H1 (cell line): ENCODE measurements at regions not wholly inside any gene's neighbourhood (a gene's known extent, or its start where the extent isn't known, plus 50 kb on each side); places are given as distances from the start of the nearest gene placed in this dataset.

Experiments
- CTCF ChIA-PET: fragments of 300-600 bp; sonication (Branson Sonifier 250); formaldehyde crosslinking; loops from one replicate; lab custom pipeline; 2021; ENCODE audit not compliant: partially characterized antibody; lab: Charles Lee
- POLR2A ChIA-PET: fragments of 300-600 bp; sonication (Branson Sonifier 250); formaldehyde crosslinking; loops from one replicate; lab custom pipeline; 2021; ENCODE audit warnings: inconsistent platforms; ENCODE audit not compliant: partially characterized antibody; lab: Charles Lee
- DNase-seq, 2 experiments: peaks; one replicate each; pipeline versions ENCODE4 v3.0.0 to v3.0.0-alpha.2; 2010 to 2022; ENCODE audit warnings: low spot score in 2 of 2, low read depth in 1 of 2, mixed read lengths in 1 of 2
- FAIRE-seq: peaks from 2 replicates; lab custom pipeline; 2011; peaks lifted over from hg19 to GRCh38; lab: Jason Lieb, UNC
- H2AFZ ChIP-seq: 2 replicates; pipeline ENCODE4 v1.8.1; 2012; ENCODE audit warnings: low read length, inconsistent platforms
- H2AK5ac ChIP-seq: 2 replicates; pipeline ENCODE4 v1.6.1; 2013; ENCODE audit warnings: low read depth, low read length
- H2BK120ac ChIP-seq: replicated peaks from 2 replicates; pipeline ENCODE3; 2013; ENCODE audit warnings: low read depth, low read length, inconsistent platforms
- H2BK12ac ChIP-seq: 2 replicates; pipeline ENCODE4 v1.6.1; 2013; ENCODE audit warnings: low read depth, low read length
- H2BK15ac ChIP-seq: 2 replicates; pipeline ENCODE4 v1.6.1; 2013; ENCODE audit warnings: low read length
- H2BK20ac ChIP-seq: 2 replicates; pipeline ENCODE4 v1.6.1; 2013; ENCODE audit warnings: low read length
- H2BK5ac ChIP-seq: 2 replicates; pipeline ENCODE4 v1.6.1; 2013; ENCODE audit warnings: low read depth, low read length
- H3K14ac ChIP-seq: 2 replicates; pipeline ENCODE4 v1.6.1; 2013; ENCODE audit warnings: inconsistent platforms; ENCODE audit not compliant: insufficient read length
- H3K18ac ChIP-seq: 2 replicates; pipeline ENCODE4 v1.6.1; 2013; ENCODE audit warnings: low read length; ENCODE audit errors: extremely low read depth
- H3K23ac ChIP-seq: 2 replicates; pipeline ENCODE4 v1.6.1; 2013; ENCODE audit warnings: inconsistent platforms; ENCODE audit not compliant: insufficient read length
- H3K23me2 ChIP-seq: 2 replicates; pipeline ENCODE4 v1.6.1; 2013; ENCODE audit warnings: low read depth, low read length
- H3K27ac ChIP-seq: 2 replicates; pipeline ENCODE4 v1.6.1; 2011; ENCODE audit warnings: low read depth, low read length, inconsistent platforms
- H3K27me3 ChIP-seq, 4 experiments: replicated peaks in 1 of 4; 1 replicate in 1 of 4; 2 replicates in 3 of 4; pipeline versions ENCODE4 v1.6.1 to v1.8.1; 2011 to 2013; ENCODE audit warnings: low read length in 3 of 4, mild to moderate bottlenecking in 3 of 4, inconsistent platforms in 2 of 4, mixed read lengths in 2 of 4, moderate library complexity in 1 of 4; ENCODE audit not compliant: control insufficient read depth in 3 of 4, insufficient read depth in 3 of 4; ENCODE audit errors: extremely low read depth in 1 of 4
- H3K36me3 ChIP-seq, 4 experiments: 2 replicates each; pipeline versions ENCODE4 v1.6.1 to v1.8.1; 2011 to 2013; ENCODE audit warnings: mild to moderate bottlenecking in 4 of 4, low read length in 3 of 4, moderate library complexity in 2 of 4, control low read depth in 1 of 4, inconsistent platforms in 1 of 4; ENCODE audit not compliant: insufficient read depth in 4 of 4, control insufficient read depth in 2 of 4
- H3K4ac ChIP-seq: replicated peaks from 2 replicates; pipeline ENCODE3; 2013; ENCODE audit warnings: low read length, low read depth, mixed read lengths, inconsistent platforms; ENCODE audit not compliant: insufficient read length
- H3K4me1 ChIP-seq, 4 experiments: replicated peaks in 1 of 4; 1 replicate in 1 of 4; 2 replicates in 3 of 4; pipeline versions ENCODE4 v1.6.1 to v1.8.1; 2011 to 2013; ENCODE audit warnings: low read length in 3 of 4, inconsistent platforms in 2 of 4, mixed read lengths in 1 of 4; ENCODE audit not compliant: insufficient read depth in 4 of 4, control insufficient read depth in 3 of 4
- H3K4me2 ChIP-seq, 2 experiments: 2 replicates each; pipeline versions ENCODE4 v1.6.1 to v1.8.1; 2011 to 2013; ENCODE audit warnings: low read depth in 2 of 2, low read length in 2 of 2, control low read depth in 1 of 2, inconsistent platforms in 1 of 2, mild to moderate bottlenecking in 1 of 2; ENCODE audit not compliant: insufficient read depth in 1 of 2
- H3K4me3 ChIP-seq, 4 experiments: fragments of 200-600, 300-600 bp in 1 of 4; sonication (generic), shearing (Covaris generic), sonication (Bioruptor Twin) in 1 of 4; 2 replicates each; pipeline versions ENCODE4 v1.5.1 to v1.8.1; 2011 to 2016; ENCODE audit warnings: low read length in 4 of 4, low read depth in 3 of 4, control low read depth in 2 of 4, inconsistent platforms in 2 of 4, mild to moderate bottlenecking in 2 of 4, mixed read lengths in 1 of 4, moderate library complexity in 1 of 4; ENCODE audit not compliant: insufficient read depth in 2 of 4; ENCODE audit errors: extremely low read depth in 1 of 4
- H3K56ac ChIP-seq: replicated peaks from 2 replicates; pipeline ENCODE3; 2013; ENCODE audit warnings: low read depth, mild to moderate bottlenecking, mixed read lengths, low read length, inconsistent platforms; ENCODE audit not compliant: insufficient read length
- H3K79me1 ChIP-seq: 2 replicates; pipeline ENCODE4 v1.6.1; 2013; ENCODE audit warnings: low read depth, low read length, control low read depth
- H3K79me2 ChIP-seq, 2 experiments: 2 replicates each; pipeline versions ENCODE4 v1.6.1 to v1.8.1; 2012 to 2013; ENCODE audit warnings: low read length in 2 of 2, mild to moderate bottlenecking in 2 of 2, inconsistent platforms in 1 of 2; ENCODE audit not compliant: insufficient read depth in 2 of 2, control insufficient read depth in 1 of 2
- H3K9ac ChIP-seq, 4 experiments: replicated peaks in 1 of 4; 1 replicate in 1 of 4; 2 replicates in 3 of 4; pipeline versions ENCODE4 v1.6.1 to v1.8.1; 2011 to 2013; ENCODE audit warnings: low read depth in 3 of 4, low read length in 3 of 4, control low read depth in 2 of 4, mild to moderate bottlenecking in 2 of 4, moderate library complexity in 2 of 4, inconsistent platforms in 1 of 4; ENCODE audit errors: extremely low read depth in 1 of 4
- H3K9me3 ChIP-seq, 2 experiments: 2 replicates each; pipeline versions ENCODE4 v1.6.1 to v1.8.1; 2012 to 2013; ENCODE audit warnings: mild to moderate bottlenecking in 2 of 2, moderate library complexity in 2 of 2, control low read depth in 1 of 2, inconsistent platforms in 1 of 2, low read depth in 1 of 2, low read length in 1 of 2, mixed read lengths in 1 of 2; ENCODE audit not compliant: insufficient read depth in 2 of 2
- H4K20me1 ChIP-seq, 2 experiments: replicated peaks in 1 of 2; 2 replicates each; pipeline versions ENCODE3 to v1.8.1; 2011 to 2013; ENCODE audit warnings: inconsistent platforms in 2 of 2, low read length in 2 of 2, mild to moderate bottlenecking in 1 of 2; ENCODE audit not compliant: insufficient read depth in 2 of 2, control insufficient read depth in 1 of 2
- H4K5ac ChIP-seq: 2 replicates; pipeline ENCODE4 v1.6.1; 2013; ENCODE audit warnings: low read length, low read depth, mixed read lengths, inconsistent platforms; ENCODE audit not compliant: insufficient read length
- H4K8ac ChIP-seq: 2 replicates; pipeline ENCODE4 v1.8.0; 2013; ENCODE audit warnings: mild to moderate bottlenecking, moderate library complexity, low read length, inconsistent platforms; ENCODE audit not compliant: insufficient read depth; ENCODE audit errors: extremely low read depth
- H4K91ac ChIP-seq: replicated peaks from 2 replicates; pipeline ENCODE3; 2013; ENCODE audit warnings: low read length, mixed read lengths, inconsistent platforms; ENCODE audit not compliant: insufficient read length
- ASH2L ChIP-seq: fragments of 200-600, 300-600 bp; sonication (generic); IDR thresholded peaks from one replicate; pipeline ENCODE4 v1.7.1; 2017; ENCODE audit warnings: low read length
- BRCA1 ChIP-seq: IDR thresholded peaks from 2 replicates; pipeline ENCODE4 v1.6.1; 2012; ENCODE audit warnings: low read depth, low read length, improper control_type of control experiment
- CREB1 ChIP-seq: IDR thresholded peaks from 2 replicates; pipeline ENCODE4 v1.6.1; 2012; ENCODE audit warnings: inconsistent platforms
- JUND ChIP-seq: IDR thresholded peaks from 2 replicates; pipeline ENCODE4 v1.6.1; 2011; ENCODE audit warnings: mild to moderate bottlenecking, improper control_type of control experiment, low read length
- KDM1A ChIP-seq: fragments of 200-600, 300-600 bp; sonication (generic); IDR thresholded peaks from 2 replicates; pipeline ENCODE4 v1.7.1; 2016; ENCODE audit warnings: mild to moderate bottlenecking, low read length, borderline replicate concordance
- NRF1 ChIP-seq: IDR thresholded peaks from 2 replicates; pipeline ENCODE4 v1.6.1; 2011; ENCODE audit warnings: mild to moderate bottlenecking, low read depth, low read length, improper control_type of control experiment
- RAD21 ChIP-seq, 2 experiments: IDR thresholded peaks in 1 of 2; conservative IDR thresholded peaks in 1 of 2; 2 replicates each; pipeline ENCODE4 v1.6.1; 2011; ENCODE audit warnings: low read depth in 2 of 2, low read length in 2 of 2, improper control_type of control experiment in 1 of 2, inconsistent platforms in 1 of 2, mild to moderate bottlenecking in 1 of 2, moderate library complexity in 1 of 2
- RNF2 ChIP-seq: fragments of 200-900, 300-1000 bp; sonication (generic); IDR thresholded peaks from 2 replicates; pipeline ENCODE4 v1.7.1; 2016; ENCODE audit warnings: borderline replicate concordance, low read depth, mild to moderate bottlenecking, antibody characterized with exemption, low read length; ENCODE audit not compliant: poor library complexity, severe bottlenecking; ENCODE audit errors: missing control alignments
- SIRT6 ChIP-seq: IDR thresholded peaks from one replicate; pipeline ENCODE4 v1.7.1; 2012; ENCODE audit warnings: low read length, inconsistent platforms
- TEAD4 ChIP-seq: IDR thresholded peaks from 2 replicates; pipeline ENCODE4 v1.6.1; 2012; ENCODE audit warnings: low read depth, low read length, inconsistent platforms, mixed read lengths
- YY1 ChIP-seq: IDR thresholded peaks from 2 replicates; pipeline ENCODE4 v1.6.1; 2011; ENCODE audit warnings: low read depth, mild to moderate bottlenecking, low read length
- WGBS, 2 experiments: shearing (Covaris generic) in 1 of 2; methylation state at CpG; one replicate each; pipeline versions ENCODE4 v1.1.6 to v1.1.7; 2013 to 2015; ENCODE audit warnings: low lambda C conversion rate in 2 of 2, mixed read lengths in 2 of 2, inconsistent platforms in 1 of 2, low coverage in 1 of 2, missing lambda C conversion rate in 1 of 2; ENCODE audit not compliant: insufficient replicate concordance in 2 of 2, insufficient coverage in 1 of 2, insufficient read length in 1 of 2; ENCODE audit errors: extremely low coverage in 1 of 2, missing lambda C conversion rate in 1 of 2; 5-methylcytosine and 5-hydroxymethylcytosine counted together

DNA sequence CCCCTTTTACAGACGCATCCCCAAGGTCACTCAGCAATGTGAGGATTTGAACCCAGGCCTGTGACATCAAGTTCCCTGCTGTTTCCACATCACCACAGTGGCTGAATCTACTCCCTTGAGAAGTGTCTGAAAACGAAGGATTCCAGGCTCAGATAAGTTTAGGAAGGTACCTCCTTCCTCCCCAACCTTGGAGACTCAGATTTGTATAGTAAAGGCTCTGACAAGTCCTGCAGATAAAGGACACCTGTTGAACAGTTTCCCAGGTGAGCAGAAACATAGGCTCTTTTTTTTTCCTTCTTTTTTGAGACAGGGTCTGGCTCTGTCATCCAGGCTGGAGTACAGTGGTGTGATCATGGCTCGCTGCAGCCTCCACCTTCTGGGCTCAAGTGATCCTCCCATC is 56.4 kb upstream of the PTPRS start:
- Histone ChIP-seq H2BK20ac (no peak overlapping the region; the same call in 1 of the 2 replicates), H3K4me1 (peaks cover 0 to 28% (median 6%) of the 10 kb centered on the region in 4 experiments; a peak in 5 of 7 replicates), H3K79me1 (no peaks in the 10 kb centered on the region; the same call in 1 of the 2 replicates), H4K91ac (no peak overlapping the region), H3K27me3 (no peaks in the 10 kb centered on the region; a peak in 1 of 7 replicates), H3K9me3 (no peaks in the 10 kb centered on the region), H3K79me2 (no peaks in the 10 kb centered on the region), H3K4ac (no peak overlapping the region), H3K9ac (no peak overlapping the region), H2BK15ac (0 out of 2 replicates have a peak overlapping the region, but pooled peaks have one; percentile 72), H3K14ac (no peak overlapping the region), H4K5ac (no peak overlapping the region), H2BK5ac (no peak overlapping the region), H2BK12ac (no peak overlapping the region), H3K56ac (no peak overlapping the region), H2BK120ac (peak overlapping the region; percentile 3), H3K4me3 (no peak overlapping the region), H3K23ac (no peak overlapping the region), H3K27ac (no peak overlapping the region), H4K8ac (no peak overlapping the region), H3K18ac (no peak overlapping the region), H4K20me1 (peaks cover 0 to 4% of the 10 kb centered on the region in 2 experiments), H2AFZ (no peak overlapping the region), H3K23me2 (0 out of 2 replicates have a peak, but pooled peaks cover 2% of the 10 kb centered on the region), H2AK5ac (no peak overlapping the region), H3K4me2 (no peak overlapping the region; a peak in 1 of 4 replicates), H3K36me3 (no peaks in the 10 kb centered on the region)
- no peak for DNase-seq
- WGBS, 2 experiments = 73% methylated on average over 3 of the region's 3 CpGs; no CpG with 5 or more reads in 1 of the 2 experiments
- FAIRE-seq = no peak
- TF ChIP-seq KDM1A (no peak), YY1 (no peak), SIRT6 (no peak), RNF2 (no peak), TEAD4 (no peak), JUND (no peak), RAD21 (IDR thresholded peaks at IDR 0.05 in 1 of 2, conservative IDR thresholded peaks at IDR 0.05 in 1 of 2; ENCODE audit: low read depth in 2 of 2, low read length in 2 of 2) (no peak), NRF1 (no peak), ASH2L (no peak), CREB1 (no peak), BRCA1 (no peak)
- POLR2A ChIA-PET = no interaction called here
- CTCF ChIA-PET = interaction anchor here (0.6 to 2.3 kb wide), 5 partner anchors 8 to 377 kb away, joined by 3 to 13 read pairs (median 4); no protein-coding TSS in a partner anchor
